HG03575 (cell line): ENCODE measurements at regions not wholly inside any gene's neighbourhood (a gene's known extent, or its start where the extent isn't known, plus 50 kb on each side); places are given as distances from the start of the nearest gene placed in this dataset.

Experiments used
- ATAC-seq: cut with Tn5 transposase; IDR thresholded peaks from one replicate; pipeline ENCODE4 v1.9.1; 2021; ENCODE audit not compliant: unreplicated experiment, insufficient number of reproducible peaks, low FRiP score; ENCODE audit errors: extremely low read depth

GRCh38 chr15:98518823-98519561, 129.3 kb upstream of the IGF1R start:
- no peak for ATAC-seq

GRCh38 chr15:98519767-98520550, 128.4 kb upstream of the IGF1R start:
- ATAC-seq, result no peak

- ATAC-seq, result no peak
Observed at GRCh38 chr15:98522127-98522526, 126.2 kb upstream of the IGF1R start.

- no peak for ATAC-seq
Observed at GRCh38 chr15:98523912-98524662, 124.3 kb upstream of the IGF1R start.

GRCh38 chr15:98524838-98525660, 123.3 kb upstream of the IGF1R start:
- ATAC-seq, result no peak

- ATAC-seq, result no peak
Observed at GRCh38 chr15:98525661-98526001, 122.7 kb upstream of the IGF1R start.

- ATAC-seq, result no peak
Observed at GRCh38 chr15:98526094-98526493, 122.2 kb upstream of the IGF1R start.

GRCh38 chr15:98528046-98528725, 120.2 kb upstream of the IGF1R start:
- ATAC-seq, result no peak

- ATAC-seq, result no peak
Observed at GRCh38 chr15:98529205-98530145, 118.9 kb upstream of the IGF1R start.

GRCh38 chr15:98530570-98530969, 117.8 kb upstream of the IGF1R start:
- ATAC-seq, result no peak

GRCh38 chr15:98532063-98532462, 116.3 kb upstream of the IGF1R start:
- ATAC-seq, result no peak

GRCh38 chr15:98536976-98537375, 111.4 kb upstream of the IGF1R start:
- ATAC-seq, result no peak

GRCh38 chr15:98537516-98538060, 110.8 kb upstream of the IGF1R start:
- no peak for ATAC-seq

- ATAC-seq, result no peak
Observed at GRCh38 chr15:98541519-98541918, 106.8 kb upstream of the IGF1R start.

- ATAC-seq, result no peak
Observed at GRCh38 chr15:98543237-98543636, 105.1 kb upstream of the IGF1R start.

- ATAC-seq, result no peak
Observed at GRCh38 chr15:98546329-98546728, 102.0 kb upstream of the IGF1R start.

- no peak for ATAC-seq
Observed at GRCh38 chr15:98547275-98547674, 101.1 kb upstream of the IGF1R start.
